ENCODE measurements at regions not wholly inside any gene's neighbourhood (a gene's known extent, or its start where the extent isn't known, plus 50 kb on each side); places are given as distances from the start of the nearest gene placed in this dataset.

DNA sequence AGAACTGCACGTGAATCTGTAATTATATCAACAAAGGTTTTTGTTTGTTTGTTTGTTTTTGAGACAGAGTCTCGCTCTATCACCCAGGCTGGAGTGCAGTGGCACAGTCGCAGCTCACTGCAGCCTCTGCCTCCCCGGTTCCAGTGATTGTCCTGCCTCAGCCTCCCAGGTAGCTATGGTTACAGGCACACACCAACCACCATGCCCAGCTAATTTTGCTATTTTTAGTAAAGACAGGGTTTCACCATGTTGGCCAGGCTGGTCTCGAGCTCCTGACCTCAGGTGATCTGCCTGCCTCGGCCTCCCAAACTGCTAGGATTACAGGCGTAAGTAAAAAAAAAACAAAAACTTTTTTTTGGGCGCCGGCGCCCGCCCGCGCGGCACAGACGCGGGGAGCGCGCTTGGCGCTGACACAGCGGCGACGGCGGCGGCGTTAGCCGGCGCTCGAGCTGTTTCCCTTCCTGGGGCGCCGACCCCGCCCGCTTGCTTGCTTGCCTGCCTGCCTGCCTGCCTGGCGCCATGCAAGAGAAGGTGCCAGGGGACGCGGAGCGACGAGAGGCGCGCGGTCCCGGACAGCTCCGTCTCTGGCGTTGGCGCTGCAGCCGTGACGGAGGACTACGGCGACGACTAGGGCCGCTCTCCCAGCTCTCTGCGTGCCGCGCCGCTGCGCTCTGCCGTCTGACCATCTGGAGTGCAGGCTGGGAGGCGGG is 171.4 kb upstream of the NUPR2 start:
- no peaks in the 10 kb centered on the region for H4K20me1 ChIP-seq (replicated peaks; ENCODE audit: control insufficient read depth, extremely low read depth, insufficient read depth, low read length)
- dilution Hi-C loops (cut with MboI; ENCODE audit: extremely low pct_ligation_motif_present, low sequenced_read_pairs) (no loop called here), intact Hi-C loops (cut with micrococcal nuclease) (no loop called here)
- H3K9ac ChIP-seq (replicated peaks; ENCODE audit: extremely low read depth, insufficient read depth, low read length), result no peak overlapping the region
- H3K36me3 ChIP-seq (ENCODE audit: control insufficient read depth in 2 of 2, extremely low read depth in 1 of 2, insufficient read depth in 2 of 2, low read length in 2 of 2), result no peaks in the 10 kb centered on the region
- H2AFZ ChIP-seq (ENCODE audit: low read depth, low read length), result no peak overlapping the region
- no peak overlapping the region for H3K4me3 ChIP-seq (replicated peaks in 1 of 3; ENCODE audit: insufficient read depth in 1 of 3, low read depth in 1 of 3, low read length in 3 of 3)
- H3K79me2 ChIP-seq (ENCODE audit: control insufficient read depth, insufficient read depth, low read length), result no peaks in the 10 kb centered on the region
- POLR2A ChIA-PET, result no interaction called here
- no peak overlapping the region for H3K27ac ChIP-seq (ENCODE audit: insufficient read depth, low read depth, low read length)
- no peaks in the 10 kb centered on the region for H3K9me1 ChIP-seq (replicated peaks; ENCODE audit: control insufficient read depth, extremely low read depth, insufficient read depth, low read length)
- FAIRE-seq (no peak), DNase-seq (ENCODE audit: low read depth, low spot score) (no peak)
- CTCF ChIA-PET, result no interaction called here
- no peaks in the 10 kb centered on the region for H3K27me3 ChIP-seq (ENCODE audit: control insufficient read depth in 2 of 2, insufficient read depth in 2 of 2, low read length in 2 of 2)
- BruUV-seq (replicated peaks), result no TSS peak
- TF ChIP-seq FOS (IDR thresholded peaks at IDR 0.05; ENCODE audit: borderline replicate concordance, insufficient read depth, low read length) (no peak), EZH2 (IDR thresholded peaks at IDR 0.05; ENCODE audit: borderline replicate concordance, low read depth, low read length, severe bottlenecking) (no peak), MYC (IDR thresholded peaks at IDR 0.05; ENCODE audit: low read depth, low read length) (no peak), POLR2A (IDR thresholded peaks at IDR 0.05; ENCODE audit: low read depth, low read length) (no peak), POLR2AphosphoS5 (IDR thresholded peaks at IDR 0.05; ENCODE audit: insufficient read depth, low read depth, low read length) (no peak)
- TF ChIP-seq, protein P1, sequence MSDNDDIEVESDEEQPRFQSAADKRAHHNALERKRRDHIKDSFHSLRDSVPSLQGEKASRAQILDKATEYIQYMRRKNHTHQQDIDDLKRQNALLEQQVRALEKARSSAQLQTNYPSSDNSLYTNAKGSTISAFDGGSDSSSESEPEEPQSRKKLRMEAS (IDR thresholded peaks at IDR 0.05; ENCODE audit: insufficient read depth, insufficient read length), result no peak
- H3K4me2 ChIP-seq (ENCODE audit: insufficient read depth, low read length), result no peak overlapping the region
- no peaks in the 10 kb centered on the region for H3K4me1 ChIP-seq (ENCODE audit: control insufficient read depth, extremely low read depth, insufficient read depth, low read length)
- no peaks in the 10 kb centered on the region for H3K9me3 ChIP-seq (replicated peaks; ENCODE audit: control insufficient read depth, insufficient read depth, low read length)

DNA sequence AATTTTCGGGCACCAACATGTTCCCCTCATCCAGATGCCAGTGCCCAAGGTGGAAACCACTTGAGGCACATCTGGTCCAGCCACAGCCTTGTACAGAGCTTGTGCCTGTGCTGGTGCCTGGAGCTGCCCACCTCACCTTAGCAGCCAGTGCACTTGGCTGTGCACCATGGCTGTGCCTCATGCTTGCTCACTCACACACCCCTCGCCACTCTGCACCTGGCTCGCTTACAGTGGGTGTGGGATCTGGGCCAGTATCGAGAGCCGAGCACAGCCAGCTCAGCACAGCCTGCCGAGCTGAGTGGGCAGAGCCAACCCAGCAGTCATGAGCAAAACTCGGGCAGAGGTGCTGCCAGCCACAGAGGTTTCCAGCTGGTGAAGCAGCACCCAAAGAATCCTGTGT is 139.9 kb upstream of the NUPR2 start:
- no peaks in the 10 kb centered on the region for H3K27me3 ChIP-seq (ENCODE audit: control insufficient read depth in 2 of 2, insufficient read depth in 2 of 2, low read length in 2 of 2)
- H3K9ac ChIP-seq (replicated peaks; ENCODE audit: extremely low read depth, insufficient read depth, low read length), result no peak overlapping the region
- H3K36me3 ChIP-seq (ENCODE audit: control insufficient read depth in 2 of 2, extremely low read depth in 1 of 2, insufficient read depth in 2 of 2, low read length in 2 of 2), result no peaks in the 10 kb centered on the region
- H3K9me1 ChIP-seq (replicated peaks; ENCODE audit: control insufficient read depth, extremely low read depth, insufficient read depth, low read length), result no peaks in the 10 kb centered on the region
- no peak overlapping the region for H2AFZ ChIP-seq (ENCODE audit: low read depth, low read length)
- H3K9me3 ChIP-seq (replicated peaks; ENCODE audit: control insufficient read depth, insufficient read depth, low read length), result peaks cover 4% of the 10 kb centered on the region
- H3K79me2 ChIP-seq (ENCODE audit: control insufficient read depth, insufficient read depth, low read length), result no peaks in the 10 kb centered on the region
- H4K20me1 ChIP-seq (replicated peaks; ENCODE audit: control insufficient read depth, extremely low read depth, insufficient read depth, low read length), result no peaks in the 10 kb centered on the region
- BruUV-seq (replicated peaks), result no TSS peak
- DNase-seq (ENCODE audit: low read depth, low spot score) (no peak), FAIRE-seq (no peak)
- CTCF ChIA-PET, result no interaction called here
- no peaks in the 10 kb centered on the region for H3K4me1 ChIP-seq (ENCODE audit: control insufficient read depth, extremely low read depth, insufficient read depth, low read length)
- TF ChIP-seq FOS (IDR thresholded peaks at IDR 0.05; ENCODE audit: borderline replicate concordance, insufficient read depth, low read length) (no peak), EZH2 (IDR thresholded peaks at IDR 0.05; ENCODE audit: borderline replicate concordance, low read depth, low read length, severe bottlenecking) (no peak)
- H3K4me3 ChIP-seq (replicated peaks in 1 of 3; ENCODE audit: insufficient read depth in 1 of 3, low read depth in 1 of 3, low read length in 3 of 3), result no peak overlapping the region
- dilution Hi-C loops (cut with MboI; ENCODE audit: extremely low pct_ligation_motif_present, low sequenced_read_pairs), result no loop called here
- POLR2A ChIA-PET, result no interaction called here
- H3K4me2 ChIP-seq (ENCODE audit: insufficient read depth, low read length), result no peak overlapping the region
- intact Hi-C loops (cut with micrococcal nuclease), result no loop called here
- no peak overlapping the region for H3K27ac ChIP-seq (ENCODE audit: insufficient read depth, low read depth, low read length)
